Subcutaneous abdominal adipose tissue (tissue), 5 donors: ENCODE measurements at regions not wholly inside any gene's neighbourhood (a gene's known extent, or its start where the extent isn't known, plus 50 kb on each side); places are given as distances from the start of the nearest gene placed in this dataset.

Source experiments
- H3K27ac ChIP-seq: one replicate; pipeline ENCODE4 v1.7.0; 2013; ENCODE audit warnings: low read depth, mild to moderate bottlenecking, inconsistent platforms, low read length, moderate library complexity
- H3K27me3 ChIP-seq, 5 donors: one replicate each; pipeline ENCODE4 v1.7.0; 2013; ENCODE audit warnings: low read length in 5 of 5, inconsistent platforms in 1 of 5; ENCODE audit not compliant: control insufficient read depth in 5 of 5, insufficient read depth in 4 of 5
- H3K36me3 ChIP-seq, 5 donors: one replicate each; pipeline ENCODE4 v1.7.0; 2013; ENCODE audit warnings: low read length in 5 of 5; ENCODE audit not compliant: control insufficient read depth in 5 of 5, insufficient read depth in 5 of 5
- H3K4me1 ChIP-seq, 5 donors: one replicate each; pipeline ENCODE4 v1.7.0; 2013; ENCODE audit warnings: low read length in 5 of 5, mild to moderate bottlenecking in 3 of 5, moderate library complexity in 1 of 5; ENCODE audit not compliant: control insufficient read depth in 5 of 5, insufficient read depth in 5 of 5
- H3K4me3 ChIP-seq, 5 donors: one replicate each; pipeline ENCODE4 v1.7.0; 2013; ENCODE audit warnings: low read length in 5 of 5, low read depth in 1 of 5
- H3K9ac ChIP-seq, 5 donors: one replicate each; pipeline ENCODE4 v1.7.0; 2013; ENCODE audit warnings: low read length in 5 of 5, mild to moderate bottlenecking in 4 of 5, moderate library complexity in 3 of 5
- H3K9me3 ChIP-seq, 5 donors: one replicate each; pipeline ENCODE4 v1.7.0; 2013; ENCODE audit warnings: low read length in 5 of 5; ENCODE audit not compliant: control insufficient read depth in 5 of 5
- donor health status: healthy.
- donor health status: healthy.
- donor health status: healthy.
- donor health status: healthy.
- donor health status: healthy.

GRCh38 chr1:31501505-31501904 is 74.8 kb upstream of the TINAGL1 start:
- H3K9me3 ChIP-seq: no peaks in the 10 kb centered on the region
- no peak overlapping the region for H3K4me3 ChIP-seq
- no peak overlapping the region for H3K27ac ChIP-seq
- H3K36me3 ChIP-seq: no peaks in the 10 kb centered on the region
- H3K4me1 ChIP-seq: no peaks in the 10 kb centered on the region
- no peak overlapping the region for H3K9ac ChIP-seq
- H3K27me3 ChIP-seq: peaks cover 12 to 27% (median 22%) of the 10 kb centered on the region in 5 donors

- peaks cover 16 to 35% (median 22%) of the 10 kb centered on the region in 5 donors for H3K27me3 ChIP-seq
- no peak overlapping the region for H3K9ac ChIP-seq
- H3K27ac ChIP-seq: no peak overlapping the region
- no peak overlapping the region for H3K4me3 ChIP-seq
- no peaks in the 10 kb centered on the region for H3K36me3 ChIP-seq
- H3K4me1 ChIP-seq: no peaks in the 10 kb centered on the region
- H3K9me3 ChIP-seq: no peaks in the 10 kb centered on the region
These were observed 74.1 kb upstream of the TINAGL1 start for GRCh38 chr1:31502253-31502652.

GRCh38 chr1:31502926-31503511 is 73.3 kb upstream of the TINAGL1 start:
- no peaks in the 10 kb centered on the region for H3K36me3 ChIP-seq
- no peak overlapping the region for H3K4me3 ChIP-seq
- no peak overlapping the region for H3K9ac ChIP-seq
- peaks cover 16 to 37% (median 26%) of the 10 kb centered on the region in 5 donors for H3K27me3 ChIP-seq
- no peaks in the 10 kb centered on the region for H3K9me3 ChIP-seq
- H3K4me1 ChIP-seq: no peaks in the 10 kb centered on the region
- no peak overlapping the region for H3K27ac ChIP-seq

- Histone ChIP-seq H3K9me3 (no peaks in the 10 kb centered on the region), H3K4me3 (no peak overlapping the region), H3K27ac (no peak overlapping the region), H3K4me1 (no peaks in the 10 kb centered on the region), H3K9ac (no peak overlapping the region), H3K36me3 (no peaks in the 10 kb centered on the region), H3K27me3 (peaks cover 16 to 39% (median 28%) of the 10 kb centered on the region in 5 donors)
These were observed 72.7 kb upstream of the TINAGL1 start for GRCh38 chr1:31503570-31503969.

GRCh38 chr1:31504001-31504400 is 72.3 kb upstream of the TINAGL1 start:
- no peak overlapping the region for H3K9ac ChIP-seq
- peaks cover 16 to 39% (median 28%) of the 10 kb centered on the region in 5 donors for H3K27me3 ChIP-seq
- H3K4me3 ChIP-seq: no peak overlapping the region
- H3K36me3 ChIP-seq: no peaks in the 10 kb centered on the region
- no peaks in the 10 kb centered on the region for H3K9me3 ChIP-seq
- no peak overlapping the region for H3K27ac ChIP-seq
- H3K4me1 ChIP-seq: no peaks in the 10 kb centered on the region

- Histone ChIP-seq H3K9ac (no peak overlapping the region), H3K4me1 (no peaks in the 10 kb centered on the region), H3K9me3 (no peaks in the 10 kb centered on the region), H3K4me3 (no peak overlapping the region), H3K36me3 (no peaks in the 10 kb centered on the region), H3K27ac (no peak overlapping the region), H3K27me3 (peaks cover 16 to 37% (median 28%) of the 10 kb centered on the region in 5 donors)
These were observed 70.3 kb upstream of the TINAGL1 start for GRCh38 chr1:31505911-31506497.

GRCh38 chr1:31507221-31507620 is 69.1 kb upstream of the TINAGL1 start:
- Histone ChIP-seq H3K4me1 (no peaks in the 10 kb centered on the region), H3K27me3 (peaks cover 15 to 40% (median 26%) of the 10 kb centered on the region in 5 donors), H3K9ac (no peak overlapping the region), H3K4me3 (no peak overlapping the region), H3K27ac (no peak overlapping the region), H3K36me3 (no peaks in the 10 kb centered on the region), H3K9me3 (no peaks in the 10 kb centered on the region)

GRCh38 chr1:31507676-31508530 is 68.4 kb upstream of the TINAGL1 start:
- H3K4me1 ChIP-seq: no peaks in the 10 kb centered on the region
- no peak overlapping the region for H3K9ac ChIP-seq
- no peaks in the 10 kb centered on the region for H3K36me3 ChIP-seq
- H3K9me3 ChIP-seq: no peaks in the 10 kb centered on the region
- H3K27me3 ChIP-seq: peaks cover 11 to 38% (median 26%) of the 10 kb centered on the region in 5 donors
- H3K4me3 ChIP-seq: no peak overlapping the region
- H3K27ac ChIP-seq: no peak overlapping the region

- Histone ChIP-seq H3K4me3 (no peak overlapping the region), H3K36me3 (no peaks in the 10 kb centered on the region), H3K27ac (no peak overlapping the region), H3K9me3 (peaks cover 0 to 3% (median 0%) of the 10 kb centered on the region in 5 donors), H3K27me3 (peaks cover 3 to 29% (median 14%) of the 10 kb centered on the region in 5 donors), H3K9ac (no peak overlapping the region), H3K4me1 (no peaks in the 10 kb centered on the region)
These were observed 66.9 kb upstream of the TINAGL1 start for GRCh38 chr1:31509124-31510072.
